Activated CD8-positive, alpha-beta memory T cell treated with anti-CD3 and anti-CD28 coated beads for 1 hour (primary cell): ENCODE measurements at regions not wholly inside any gene's neighbourhood (a gene's known extent, or its start where the extent isn't known, plus 50 kb on each side); places are given as distances from the start of the nearest gene placed in this dataset.

Source experiments
- DNase-seq, 2 donors: peaks; one replicate each; pipeline ENCODE4 v3.0.0-alpha.2; 2020; ENCODE audit warnings: low read depth in 1 of 2; ENCODE audit errors: extremely low read depth in 1 of 2

DNA sequence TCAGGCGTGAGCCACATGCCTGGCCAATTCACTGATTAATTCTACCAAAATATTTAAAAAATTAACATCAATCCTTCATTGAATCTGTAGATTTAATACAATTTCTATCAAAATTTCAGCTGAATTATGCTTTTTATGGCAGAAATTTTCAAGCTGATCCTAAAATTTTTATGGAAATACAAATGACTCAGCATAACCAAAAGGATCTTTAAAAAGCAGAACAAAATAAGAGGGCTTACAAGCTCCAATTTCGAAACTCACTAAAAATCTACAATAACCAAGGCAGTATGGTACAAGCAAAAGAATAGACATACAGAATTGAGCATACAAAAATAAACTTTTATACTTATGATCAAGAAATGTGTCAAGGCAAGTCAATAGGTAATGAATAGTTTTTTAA lies 180.4 kb upstream of the CTNNB1 start:
- DNase-seq, result no peak

DNA sequence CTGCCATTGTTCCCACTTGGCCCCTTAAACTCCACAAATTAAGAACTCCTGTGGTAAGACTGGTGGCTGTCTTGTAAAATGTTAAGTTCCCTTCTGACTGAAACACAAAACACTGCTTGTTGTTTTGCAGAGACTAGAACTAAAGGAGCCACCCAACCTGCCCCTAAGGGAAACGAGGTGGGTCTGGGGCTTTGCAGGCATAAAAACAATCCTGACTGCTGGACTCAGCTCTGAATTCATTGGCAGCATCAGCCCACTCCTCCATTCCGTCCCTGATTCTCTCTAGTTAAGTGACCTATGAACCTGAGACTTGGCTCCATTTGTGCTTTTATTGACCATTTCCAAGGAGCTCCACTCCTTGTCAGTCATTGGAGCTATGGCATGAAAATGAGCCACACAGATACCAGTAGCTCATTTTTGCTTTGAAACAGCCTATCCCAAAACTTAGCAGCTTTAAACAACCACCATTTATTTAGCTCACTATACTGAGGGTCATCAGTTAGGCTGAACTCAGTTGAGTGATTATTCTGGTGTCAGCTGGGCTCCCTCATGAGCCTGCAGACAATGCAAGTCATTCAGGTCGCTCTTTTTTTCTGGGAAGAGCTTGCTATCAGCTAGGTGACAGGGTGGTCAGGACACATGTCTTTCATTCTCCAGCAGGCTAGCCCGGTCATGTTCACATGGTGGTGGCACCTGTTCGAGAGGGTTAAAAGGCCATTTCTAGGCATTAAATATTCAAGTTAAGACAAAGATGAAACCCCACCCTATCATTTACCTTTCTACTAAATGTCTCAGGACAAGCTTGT lies 175.1 kb upstream of the CTNNB1 start:
- no peak for DNase-seq

GRCh38 chr3:41026394-41027177 lies 172.7 kb upstream of the CTNNB1 start:
- no peak for DNase-seq

GRCh38 chr3:41029356-41029755 lies 169.9 kb upstream of the CTNNB1 start:
- DNase-seq, result no peak

- DNase-seq, result no peak
Measured at GRCh38 chr3:41030220-41030619, 169.1 kb upstream of the CTNNB1 start.

DNA sequence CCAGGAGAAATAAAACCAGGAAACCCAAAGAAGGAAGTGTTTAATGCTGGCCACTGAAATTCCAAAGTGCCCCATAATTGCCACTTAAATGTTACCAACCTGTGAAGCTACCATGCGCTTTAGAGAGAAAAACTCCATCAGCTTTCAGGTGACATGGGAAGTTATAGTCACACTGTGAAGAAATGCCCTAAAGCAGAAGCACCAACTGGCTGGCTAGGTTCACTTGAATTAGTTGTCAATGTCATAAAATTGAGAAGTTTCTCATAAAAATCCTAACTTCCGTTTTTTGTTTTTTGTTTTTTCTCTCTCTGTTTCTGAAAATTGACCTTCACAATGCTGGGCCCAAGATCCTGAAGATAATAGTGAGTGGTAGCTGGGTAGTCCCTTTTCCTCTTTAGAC lies 167.9 kb upstream of the CTNNB1 start:
- no peak for DNase-seq

DNA sequence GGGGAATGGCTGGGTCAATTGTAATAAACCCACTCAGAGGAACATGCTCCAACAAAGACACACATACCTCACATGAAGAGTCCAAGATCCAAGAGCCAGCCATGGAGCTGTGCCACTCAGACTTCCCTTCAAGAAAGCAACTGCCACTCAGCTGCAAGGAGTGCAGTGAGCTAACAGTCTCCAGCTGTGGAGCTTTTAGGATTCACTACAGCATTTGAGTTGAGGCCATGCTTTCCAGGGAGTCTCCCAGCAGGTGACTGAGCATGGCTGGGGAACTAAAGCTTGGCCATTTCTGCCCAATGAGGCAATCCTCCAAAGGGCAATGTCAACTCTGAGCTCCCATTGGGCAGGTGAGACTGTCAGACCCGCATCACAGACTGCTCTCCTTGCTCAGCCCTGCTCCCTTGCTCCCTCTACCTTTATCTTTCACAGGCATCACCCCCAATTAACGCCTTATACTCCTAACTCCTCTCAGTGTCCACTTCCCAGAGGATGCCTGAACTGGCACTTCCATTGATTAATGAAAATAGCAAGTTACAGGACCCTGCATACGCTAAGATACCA lies 165.3 kb upstream of the CTNNB1 start:
- no peak for DNase-seq

DNA sequence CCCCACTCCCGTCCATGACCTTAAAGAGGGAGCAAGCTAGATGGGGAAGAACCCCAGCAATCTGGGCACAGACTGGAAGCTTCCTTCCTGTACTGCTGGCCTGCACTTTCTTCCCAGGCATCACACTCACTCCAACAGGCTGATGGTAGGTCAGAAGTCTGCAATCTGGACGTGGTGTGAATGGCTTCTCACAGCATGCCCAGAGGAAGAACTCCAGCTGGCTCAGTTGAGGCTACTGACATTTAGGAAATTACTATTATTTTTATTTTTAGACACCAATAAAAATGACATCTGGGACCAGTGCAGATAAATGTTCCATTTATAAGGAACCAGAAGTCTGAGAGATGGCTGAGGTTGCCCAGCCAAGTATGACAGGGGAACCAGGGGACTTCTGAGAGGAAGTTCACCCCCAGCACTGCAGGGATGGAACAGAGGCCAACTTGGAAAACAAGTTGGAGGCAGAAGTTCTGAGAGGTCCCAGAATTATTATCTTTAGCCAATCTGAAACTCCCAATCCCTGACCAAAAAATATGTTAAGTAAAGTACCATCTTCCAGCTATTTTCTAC lies 163.8 kb upstream of the CTNNB1 start:
- DNase-seq, result no peak

- DNase-seq, result no peak
Measured at GRCh38 chr3:41037651-41038334, 161.5 kb upstream of the CTNNB1 start.

DNA sequence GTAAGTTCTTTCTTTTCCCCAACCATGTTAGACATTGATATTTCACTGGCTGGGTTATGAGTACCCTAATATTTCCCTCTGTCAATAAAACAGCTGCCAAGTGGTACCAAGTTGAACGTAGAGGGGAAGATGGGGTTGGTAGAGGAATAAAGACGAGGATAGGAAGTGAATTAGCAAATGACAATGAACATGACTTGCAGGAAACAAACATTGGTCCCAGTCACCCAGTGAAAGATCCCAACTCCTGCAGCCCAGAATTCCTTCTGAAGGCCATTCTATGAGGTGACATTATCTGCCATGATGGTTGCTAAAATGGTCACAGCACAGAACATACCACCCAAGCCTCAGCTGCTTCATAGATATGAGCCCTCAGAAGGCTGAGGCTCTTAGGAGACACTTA lies 159.0 kb upstream of the CTNNB1 start:
- no peak for DNase-seq

DNA sequence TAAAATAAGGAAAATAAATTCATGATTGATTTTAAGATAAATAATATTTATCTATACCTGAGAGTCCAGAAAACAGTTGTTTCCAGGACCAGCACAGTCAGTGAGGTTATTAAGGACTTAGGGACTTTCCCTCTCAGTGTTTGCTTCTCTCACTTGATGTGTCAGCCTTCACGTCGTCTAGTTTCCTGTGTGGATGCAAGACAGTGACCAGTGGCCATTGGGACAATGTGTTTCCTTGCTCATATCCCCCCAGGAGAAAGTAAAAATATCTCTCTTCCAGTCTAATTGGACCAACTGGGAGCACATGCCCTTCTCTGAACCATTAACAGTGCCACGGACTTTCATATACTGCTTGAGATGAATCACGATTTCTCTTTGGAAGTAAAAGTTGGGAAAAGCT lies 157.8 kb upstream of the CTNNB1 start:
- DNase-seq, result no peak

DNA sequence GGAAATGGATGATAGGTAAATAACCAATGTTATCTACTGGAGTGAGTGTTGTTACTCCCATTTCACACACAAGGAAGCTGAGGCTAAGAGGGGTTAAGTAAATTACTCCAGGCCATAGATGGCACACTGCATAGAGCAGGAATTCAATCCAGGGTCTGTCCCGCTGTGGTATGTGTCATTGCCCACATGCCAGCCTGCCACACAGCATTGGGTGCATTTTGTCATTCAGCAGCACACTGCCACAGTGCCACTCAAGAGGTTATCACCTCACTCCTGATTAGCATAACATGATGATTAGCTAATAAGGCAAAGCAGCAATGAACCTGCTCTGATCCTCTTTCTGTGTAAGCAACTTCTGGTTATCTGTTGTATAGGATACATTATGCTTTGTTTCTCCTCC lies 157.4 kb upstream of the CTNNB1 start:
- no peak for DNase-seq

DNA sequence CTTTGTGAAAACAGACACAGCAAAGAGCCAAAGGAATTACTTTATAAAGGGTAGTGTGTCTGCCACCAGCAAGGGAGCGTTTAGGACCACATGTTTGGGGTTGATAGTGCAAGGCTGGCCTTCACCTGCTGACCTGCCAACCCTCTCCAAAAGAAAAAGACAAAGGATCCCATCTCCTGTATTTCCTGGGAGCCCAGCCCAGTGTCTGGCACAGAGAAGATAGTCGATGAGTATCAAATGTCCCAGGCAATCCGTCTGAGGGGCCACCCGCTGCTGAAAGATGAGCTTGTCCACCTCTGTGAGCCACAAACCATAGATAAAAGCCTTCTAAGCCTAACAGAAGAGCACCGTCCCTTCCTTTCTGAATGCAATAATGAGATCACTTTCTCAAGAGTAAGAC lies 154.8 kb upstream of the CTNNB1 start:
- no peak for DNase-seq

- DNase-seq, result no peak
Measured at GRCh38 chr3:41045491-41045890, 153.8 kb upstream of the CTNNB1 start.

DNA sequence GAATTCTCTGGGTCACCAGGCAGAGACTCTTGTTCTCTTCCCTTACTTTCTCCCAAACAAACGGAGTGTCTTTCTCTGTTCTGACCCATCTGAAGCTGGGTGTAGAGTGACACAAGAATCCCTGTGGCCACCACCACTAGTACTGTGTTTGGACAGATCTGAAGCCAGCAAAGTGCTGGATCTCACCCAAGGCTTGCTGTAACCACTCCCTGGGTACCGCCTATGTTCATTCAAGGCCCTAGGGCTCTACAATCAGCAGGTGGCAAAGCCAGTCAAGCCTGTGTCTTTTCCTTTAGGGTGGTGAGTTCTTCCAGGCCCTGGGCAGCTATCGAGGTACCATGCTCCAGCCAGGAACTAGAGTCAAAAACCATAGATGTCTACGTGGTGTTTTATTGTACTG lies 149.2 kb upstream of the CTNNB1 start:
- DNase-seq, result no peak

GRCh38 chr3:41053220-41053619 lies 146.1 kb upstream of the CTNNB1 start:
- no peak for DNase-seq

DNA sequence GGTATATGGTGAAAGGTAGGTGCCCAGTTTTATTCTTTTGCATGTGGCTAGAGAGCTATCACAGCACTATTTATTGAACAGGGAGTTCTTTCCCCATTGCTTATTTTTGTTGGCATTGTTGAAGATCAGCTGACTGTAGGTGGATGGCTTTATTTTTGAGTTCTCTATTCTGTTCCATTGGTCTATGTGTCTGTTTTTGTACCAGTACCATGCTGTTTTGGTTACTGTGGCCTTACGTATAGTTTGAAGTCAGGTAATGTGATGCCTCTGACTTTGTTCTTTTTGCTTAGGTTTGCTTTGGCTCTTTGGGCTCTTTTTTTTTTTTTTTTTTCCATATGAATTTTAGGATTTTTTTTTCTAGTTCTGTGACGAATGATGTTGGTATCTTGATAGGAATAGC lies 139.2 kb upstream of the CTNNB1 start:
- no peak for DNase-seq

DNA sequence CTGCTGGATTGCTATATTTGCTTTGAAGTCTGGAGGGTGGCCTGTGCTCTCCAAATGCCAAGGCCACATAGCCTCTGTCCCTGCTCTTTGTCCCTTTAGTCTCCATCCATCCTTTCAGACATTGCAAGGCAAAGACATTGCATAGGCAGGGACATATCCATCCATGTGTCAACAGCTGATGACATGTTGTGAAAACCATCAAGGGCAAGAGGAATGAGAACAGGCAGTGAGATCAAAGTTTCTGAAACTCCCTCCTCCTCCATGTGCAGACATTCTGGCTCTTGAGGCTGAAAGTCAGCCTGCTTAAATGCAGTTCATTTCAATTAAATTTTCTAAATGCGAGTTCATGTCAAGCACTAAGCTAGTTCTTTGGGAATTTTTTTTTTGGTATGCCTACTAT lies 135.2 kb upstream of the CTNNB1 start:
- no peak for DNase-seq

DNA sequence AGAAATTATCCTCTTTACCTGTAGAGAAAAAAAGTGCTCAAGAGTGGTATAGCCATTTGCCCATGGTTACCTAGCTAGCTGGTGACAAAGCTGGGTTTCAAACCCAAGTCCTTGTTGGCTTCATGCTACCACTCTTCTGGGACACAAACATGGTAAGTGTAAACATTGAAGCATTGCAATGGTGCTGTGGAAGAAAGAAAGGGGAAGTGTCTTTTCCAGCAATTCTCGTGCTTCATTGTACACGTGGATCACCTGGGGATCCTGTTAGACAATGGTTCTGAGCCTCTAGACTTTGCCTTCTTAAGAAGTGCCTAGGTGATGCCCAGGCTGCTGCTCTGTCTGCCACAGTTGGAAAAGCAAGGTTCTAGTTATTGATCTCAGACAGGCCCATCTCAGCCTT lies 134.8 kb upstream of the CTNNB1 start:
- no peak for DNase-seq

- DNase-seq, result no peak
Measured at GRCh38 chr3:41065340-41065739, 134.0 kb upstream of the CTNNB1 start.

- DNase-seq, result no peak
Measured at GRCh38 chr3:41073190-41073589, 126.1 kb upstream of the CTNNB1 start.
